ENCODE measurements at regions not wholly inside any gene's neighbourhood (a gene's known extent, or its start where the extent isn't known, plus 50 kb on each side); places are given as distances from the start of the nearest gene placed in this dataset.

DNA sequence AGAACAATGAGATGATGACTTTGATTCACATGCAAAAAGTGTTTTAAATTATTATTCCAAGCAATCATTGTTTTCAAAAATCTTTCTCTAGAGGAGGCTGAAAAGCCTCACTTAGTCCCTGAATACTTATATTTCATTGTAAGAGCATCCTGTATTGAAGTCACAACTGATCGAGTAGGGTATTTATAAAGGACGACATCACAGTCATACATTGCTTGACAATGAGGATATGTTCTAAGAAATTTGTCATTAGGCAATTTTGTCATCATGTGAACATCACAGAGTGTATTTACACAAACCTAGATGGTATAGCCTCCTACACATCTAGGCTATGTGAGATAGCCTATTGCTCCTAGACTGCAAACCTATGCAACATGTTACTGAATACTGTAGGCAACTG, 510.4 kb upstream of the RGMB start:
- ATAC-seq (no peak), DNase-seq (no peak)
- TF ChIP-seq, protein P1, sequence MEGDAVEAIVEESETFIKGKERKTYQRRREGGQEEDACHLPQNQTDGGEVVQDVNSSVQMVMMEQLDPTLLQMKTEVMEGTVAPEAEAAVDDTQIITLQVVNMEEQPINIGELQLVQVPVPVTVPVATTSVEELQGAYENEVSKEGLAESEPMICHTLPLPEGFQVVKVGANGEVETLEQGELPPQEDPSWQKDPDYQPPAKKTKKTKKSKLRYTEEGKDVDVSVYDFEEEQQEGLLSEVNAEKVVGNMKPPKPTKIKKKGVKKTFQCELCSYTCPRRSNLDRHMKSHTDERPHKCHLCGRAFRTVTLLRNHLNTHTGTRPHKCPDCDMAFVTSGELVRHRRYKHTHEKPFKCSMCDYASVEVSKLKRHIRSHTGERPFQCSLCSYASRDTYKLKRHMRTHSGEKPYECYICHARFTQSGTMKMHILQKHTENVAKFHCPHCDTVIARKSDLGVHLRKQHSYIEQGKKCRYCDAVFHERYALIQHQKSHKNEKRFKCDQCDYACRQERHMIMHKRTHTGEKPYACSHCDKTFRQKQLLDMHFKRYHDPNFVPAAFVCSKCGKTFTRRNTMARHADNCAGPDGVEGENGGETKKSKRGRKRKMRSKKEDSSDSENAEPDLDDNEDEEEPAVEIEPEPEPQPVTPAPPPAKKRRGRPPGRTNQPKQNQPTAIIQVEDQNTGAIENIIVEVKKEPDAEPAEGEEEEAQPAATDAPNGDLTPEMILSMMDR (IDR thresholded peaks at IDR 0.05) = no peak
- intact Hi-C loops (cut with DNase I, micrococcal nuclease) = no loop called here
- no peaks in the 10 kb centered on the region for H3K4me1 ChIP-seq (ENCODE audit: low read depth)
- H3K9me3 ChIP-seq = no peaks in the 10 kb centered on the region
- H3K4me3 ChIP-seq = no peak overlapping the region
- H3K36me3 ChIP-seq (ENCODE audit: low read depth) = no peaks in the 10 kb centered on the region

DNA sequence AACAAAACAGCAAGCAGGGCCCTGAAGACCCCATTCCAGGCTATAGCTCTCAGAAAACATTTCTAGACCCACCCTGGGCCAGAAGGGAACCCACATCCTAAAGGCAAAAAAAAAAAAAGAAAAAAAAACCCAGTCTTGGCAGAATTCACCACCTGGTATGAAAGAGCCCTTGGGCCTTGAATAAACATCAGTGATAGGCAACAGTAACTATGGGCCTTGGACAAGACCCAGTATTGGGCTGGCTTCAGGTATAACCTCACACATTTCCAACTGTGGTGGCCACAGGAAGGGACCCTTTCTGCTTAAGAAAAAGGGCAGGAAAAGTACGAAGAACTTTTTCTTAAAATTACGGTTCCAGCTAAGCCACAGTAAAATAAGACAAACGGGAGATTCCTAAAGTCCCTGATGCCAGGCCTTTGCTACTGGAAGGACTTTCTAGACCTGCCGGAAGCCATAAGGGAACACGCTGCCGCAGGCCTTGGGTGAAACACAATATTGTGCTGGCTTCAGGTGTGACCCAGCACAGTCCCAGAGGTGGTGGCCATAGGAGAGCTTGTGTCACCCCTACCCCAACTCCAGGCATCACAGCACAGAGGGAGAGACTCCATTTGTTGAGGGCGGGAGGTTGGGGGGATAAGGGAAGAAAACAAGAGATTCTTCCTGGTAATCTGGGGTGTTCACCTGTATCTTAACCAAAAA, 505.2 kb upstream of the RGMB start:
- Histone ChIP-seq H3K4me3 (no peak overlapping the region), H3K36me3 (ENCODE audit: low read depth) (no peaks in the 10 kb centered on the region), H3K9me3 (no peaks in the 10 kb centered on the region), H3K4me1 (ENCODE audit: low read depth) (no peaks in the 10 kb centered on the region)
- ATAC-seq (no peak), DNase-seq (no peak)
- intact Hi-C loops (cut with DNase I, micrococcal nuclease) = no loop called here
- TF ChIP-seq, protein P1 (IDR thresholded peaks at IDR 0.05) = no peak

DNA sequence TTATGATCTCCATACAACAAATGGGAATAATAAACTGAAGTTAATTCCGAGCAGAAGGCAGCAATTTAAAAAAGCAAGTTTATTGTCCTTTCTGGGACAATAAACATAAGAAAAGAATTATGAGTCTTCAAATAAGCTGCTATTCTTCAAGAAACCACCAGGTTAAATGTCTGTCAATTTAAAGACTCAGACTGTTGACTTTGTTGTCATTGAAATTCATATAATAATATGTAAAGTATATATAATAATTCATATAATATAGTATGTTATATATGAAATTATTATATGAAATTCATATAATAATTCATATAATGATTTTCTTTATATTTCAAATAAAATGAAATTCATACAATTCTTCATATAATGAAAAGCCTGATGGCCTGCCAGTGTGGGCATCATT, 497.5 kb upstream of the RGMB start:
- TF ChIP-seq, protein P1 (IDR thresholded peaks at IDR 0.05) = no peak
- ATAC-seq = no peak
- no peaks in the 10 kb centered on the region for H3K36me3 ChIP-seq (ENCODE audit: low read depth)
- no peaks in the 10 kb centered on the region for H3K9me3 ChIP-seq
- no peak overlapping the region for H3K4me3 ChIP-seq
- no peak for DNase-seq
- H3K4me1 ChIP-seq (ENCODE audit: low read depth) = no peaks in the 10 kb centered on the region
- intact Hi-C loops (cut with DNase I, micrococcal nuclease) = no loop called here

- ATAC-seq (no peak), DNase-seq (no peak)
- Histone ChIP-seq H3K9me3 (no peaks in the 10 kb centered on the region), H3K4me3 (no peak overlapping the region), H3K36me3 (ENCODE audit: low read depth) (no peaks in the 10 kb centered on the region), H3K4me1 (ENCODE audit: low read depth) (no peaks in the 10 kb centered on the region)
- intact Hi-C loops (cut with DNase I, micrococcal nuclease) = no loop called here
- TF ChIP-seq, protein P1 (IDR thresholded peaks at IDR 0.05) = no peak
These were observed 490.9 kb upstream of the RGMB start for GRCh38 chr5:98282521-98282920.

DNA sequence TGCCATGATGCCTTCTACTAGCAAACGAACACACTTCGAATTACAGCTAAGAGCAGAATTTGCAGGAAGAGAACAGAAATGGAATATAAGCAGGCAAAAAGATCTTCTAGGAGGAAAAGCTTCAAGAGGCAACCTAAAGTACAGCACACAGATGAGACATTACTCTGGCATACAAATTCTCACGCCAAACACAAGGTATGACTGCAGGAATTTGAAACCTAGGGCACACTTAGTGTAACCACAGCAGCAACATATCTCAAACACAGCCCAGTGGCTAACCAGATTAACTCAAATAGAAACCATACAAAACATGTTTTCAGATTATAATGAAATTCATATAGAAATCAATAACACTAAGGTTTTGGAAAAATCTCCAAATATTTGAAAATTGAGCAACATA, 481.0 kb upstream of the RGMB start:
- intact Hi-C loops (cut with DNase I, micrococcal nuclease) = no loop called here
- TF ChIP-seq, protein P1 (IDR thresholded peaks at IDR 0.05) = no peak
- Histone ChIP-seq H3K36me3 (ENCODE audit: low read depth) (no peaks in the 10 kb centered on the region), H3K4me3 (no peak overlapping the region), H3K9me3 (no peaks in the 10 kb centered on the region), H3K4me1 (ENCODE audit: low read depth) (no peaks in the 10 kb centered on the region)
- ATAC-seq = no peak
- no peak for DNase-seq

DNA sequence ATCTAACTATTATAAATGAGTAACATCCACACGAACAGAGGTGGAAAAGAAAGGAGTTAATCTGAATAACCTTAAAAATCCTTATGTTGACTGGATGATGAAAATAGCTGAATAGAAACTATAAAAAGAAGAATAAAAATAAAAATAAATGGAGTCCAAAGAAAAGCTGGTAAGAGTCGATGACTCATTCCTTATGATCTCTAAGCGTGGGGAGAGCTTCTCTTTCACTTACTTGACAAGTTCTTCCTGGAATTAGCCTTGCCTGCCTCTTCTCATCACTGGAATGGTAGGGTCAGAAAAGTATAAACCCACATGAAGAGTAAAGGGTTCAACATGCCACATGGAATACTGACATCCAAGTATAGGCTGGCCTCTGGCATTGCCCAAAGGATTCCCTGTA, 477.0 kb upstream of the RGMB start:
- intact Hi-C loops (cut with DNase I, micrococcal nuclease) = no loop called here
- H3K36me3 ChIP-seq (ENCODE audit: low read depth) = no peaks in the 10 kb centered on the region
- TF ChIP-seq, protein P1 (IDR thresholded peaks at IDR 0.05) = no peak
- DNase-seq = no peak
- no peak for ATAC-seq
- no peaks in the 10 kb centered on the region for H3K9me3 ChIP-seq
- no peak overlapping the region for H3K4me3 ChIP-seq
- no peaks in the 10 kb centered on the region for H3K4me1 ChIP-seq (ENCODE audit: low read depth)
